ENCODE measurements at regions not wholly inside any gene's neighbourhood (a gene's known extent, or its start where the extent isn't known, plus 50 kb on each side); places are given as distances from the start of the nearest gene placed in this dataset.
A peak's percentile ranks its signal among the peaks of the same experiment; 100 is the strongest.
"Not testable (repeated sequence)": the region's sequence is repeated elsewhere in the genome, so short reads cannot be mapped to it uniquely, and the experiment has no call there.

DNA sequence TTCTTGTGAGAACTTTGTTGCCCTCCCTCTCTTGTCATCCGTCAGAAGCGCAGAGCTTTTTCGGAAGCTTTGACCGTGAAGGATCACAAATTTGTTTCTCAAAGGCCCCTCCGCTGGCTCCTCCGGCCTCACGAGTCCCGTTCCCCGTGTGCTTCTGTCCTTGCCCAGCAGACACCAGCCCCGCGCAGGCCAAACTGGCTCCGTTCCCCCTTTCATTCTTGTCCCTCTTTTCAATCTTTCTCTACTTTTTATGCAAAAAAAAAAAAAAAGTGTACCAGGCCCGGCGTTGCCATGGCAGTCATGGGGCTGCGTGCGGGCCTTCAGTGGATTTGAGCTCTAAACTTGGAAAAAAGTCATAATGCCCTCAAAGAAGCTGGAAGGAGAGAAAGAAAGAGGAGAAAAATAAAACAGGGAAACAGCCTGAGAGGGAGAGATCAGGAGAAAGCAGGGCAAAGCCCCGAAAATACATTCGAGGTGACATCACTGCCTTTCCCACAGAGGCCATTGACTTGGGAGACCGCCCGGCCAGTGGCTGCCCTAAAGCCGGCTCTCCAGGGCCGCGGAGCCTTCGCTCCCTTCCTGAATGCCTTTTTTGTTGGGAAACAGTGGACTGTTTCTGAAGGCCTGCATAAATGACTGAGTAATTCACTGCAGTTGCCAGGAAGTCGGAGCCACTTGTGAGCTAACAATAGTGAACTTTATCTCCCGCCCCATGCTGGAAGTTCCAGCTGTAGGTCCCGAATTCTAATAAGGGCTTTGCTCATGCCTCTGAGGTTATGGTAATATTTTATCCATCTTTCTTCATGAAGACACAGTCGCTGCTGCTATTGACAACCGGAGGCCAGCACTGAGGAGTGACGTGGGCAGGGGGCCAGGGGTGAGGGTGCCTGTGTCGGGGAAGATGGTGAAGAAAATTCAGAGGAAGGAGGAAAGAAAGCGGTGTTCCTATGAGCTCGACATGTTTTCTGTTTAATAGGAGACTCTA is 670.9 kb downstream of the QKI start:
- intact Hi-C loops (cut with DNase I) = loop anchor here (5.0 kb wide), 1 partner anchor 98 kb away; no protein-coding TSS in a partner anchor
- DNase-seq (ENCODE audit: missing footprints) (peak; percentile 93), ATAC-seq (peak; percentile 98)

DNA sequence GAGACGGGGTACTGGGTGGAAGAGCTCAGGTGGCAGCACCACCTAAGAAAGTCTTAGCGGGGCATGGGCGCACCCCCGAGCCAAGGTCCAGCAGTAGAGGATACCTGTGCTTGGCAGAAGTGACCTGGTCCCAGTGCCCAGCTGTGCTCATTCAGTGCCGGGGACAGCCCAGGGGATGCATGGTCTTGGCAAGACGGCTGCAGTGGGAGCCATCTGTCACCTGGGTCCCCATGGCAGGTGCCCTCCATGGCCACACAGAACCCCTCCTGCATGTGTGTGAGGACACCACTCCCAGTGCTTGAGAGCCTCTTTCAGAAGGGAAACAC is 664.7 kb downstream of the QKI start:
- ATAC-seq (no peak), DNase-seq (ENCODE audit: missing footprints) (no peak)

DNA sequence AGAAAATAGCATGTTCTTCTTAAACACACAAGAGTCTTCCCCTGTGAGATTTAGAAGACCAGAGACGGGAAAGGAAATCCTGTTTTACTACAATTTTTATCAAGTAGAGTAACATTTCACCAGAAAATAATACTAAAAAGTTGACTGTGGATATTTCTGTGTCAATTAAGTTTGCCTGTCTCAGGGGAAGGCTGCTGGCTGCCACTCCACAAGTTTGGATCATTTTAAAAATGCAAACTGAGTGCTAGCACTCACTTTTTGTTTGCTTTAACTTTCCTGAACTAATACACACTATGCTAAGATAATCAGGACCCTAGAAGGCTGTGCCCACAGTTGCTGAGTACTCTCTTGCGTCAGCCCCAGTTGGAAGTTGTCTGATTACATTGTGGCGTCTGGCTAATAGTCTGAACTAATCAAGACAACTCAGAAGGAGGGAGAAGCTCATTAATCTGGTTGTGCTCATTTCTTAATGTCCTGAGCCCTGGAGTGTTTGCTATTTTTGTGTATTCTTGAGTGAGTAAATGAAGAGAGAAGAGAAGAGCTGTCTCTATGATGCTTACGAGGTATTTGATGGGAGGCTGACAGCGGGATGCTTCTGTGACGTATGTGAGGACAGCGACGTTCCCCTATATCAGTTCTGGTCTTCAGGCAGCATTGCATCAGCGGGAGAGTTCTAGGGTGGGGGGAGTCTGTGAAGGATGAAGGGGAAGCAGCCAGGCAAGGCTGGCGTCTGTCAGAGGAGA is 664.2 kb downstream of the QKI start:
- ATAC-seq (peak; percentile 65), DNase-seq (ENCODE audit: missing footprints) (no peak)
- intact Hi-C loops (cut with DNase I) = no loop called here

More for the DNA sequence above, 664.7 kb downstream of the QKI start:
- intact Hi-C loops (cut with DNase I) = no loop called here

DNA sequence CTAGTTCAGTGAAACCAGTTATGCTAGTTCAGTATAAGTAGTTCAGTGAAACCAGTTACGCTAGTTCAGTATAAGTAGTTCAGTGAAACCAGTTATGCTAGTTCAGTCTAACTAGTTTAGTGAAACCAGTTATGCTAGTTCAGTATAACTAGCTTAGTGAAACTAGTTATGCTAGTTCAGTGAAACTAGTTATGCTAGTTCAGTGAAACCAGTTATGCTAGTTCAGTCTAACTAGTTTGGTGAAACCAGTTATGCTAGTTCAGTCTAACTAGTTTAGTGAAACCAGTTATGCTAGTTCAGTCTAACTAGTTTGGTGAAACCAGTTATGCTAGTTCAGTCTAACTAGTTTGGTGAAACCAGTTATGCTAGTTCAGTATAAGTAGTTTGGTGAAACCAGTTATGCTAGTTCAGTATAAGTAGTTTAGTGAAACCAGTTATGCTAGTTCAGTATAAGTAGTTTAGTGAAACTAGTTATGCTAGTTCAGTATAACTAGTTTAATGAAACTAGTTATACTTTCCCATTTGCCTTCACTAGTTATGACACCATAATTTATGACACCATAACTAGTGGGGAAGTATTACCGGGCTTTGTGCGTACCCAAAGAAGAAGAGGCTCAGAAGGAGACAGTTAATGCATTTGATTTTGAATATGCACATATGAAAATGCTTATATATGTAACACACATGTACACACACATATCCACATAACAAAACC is 662.5 kb downstream of the QKI start:
- intact Hi-C loops (cut with DNase I); ATAC-seq; DNase-seq (ENCODE audit: missing footprints): not testable (repeated sequence)

DNA sequence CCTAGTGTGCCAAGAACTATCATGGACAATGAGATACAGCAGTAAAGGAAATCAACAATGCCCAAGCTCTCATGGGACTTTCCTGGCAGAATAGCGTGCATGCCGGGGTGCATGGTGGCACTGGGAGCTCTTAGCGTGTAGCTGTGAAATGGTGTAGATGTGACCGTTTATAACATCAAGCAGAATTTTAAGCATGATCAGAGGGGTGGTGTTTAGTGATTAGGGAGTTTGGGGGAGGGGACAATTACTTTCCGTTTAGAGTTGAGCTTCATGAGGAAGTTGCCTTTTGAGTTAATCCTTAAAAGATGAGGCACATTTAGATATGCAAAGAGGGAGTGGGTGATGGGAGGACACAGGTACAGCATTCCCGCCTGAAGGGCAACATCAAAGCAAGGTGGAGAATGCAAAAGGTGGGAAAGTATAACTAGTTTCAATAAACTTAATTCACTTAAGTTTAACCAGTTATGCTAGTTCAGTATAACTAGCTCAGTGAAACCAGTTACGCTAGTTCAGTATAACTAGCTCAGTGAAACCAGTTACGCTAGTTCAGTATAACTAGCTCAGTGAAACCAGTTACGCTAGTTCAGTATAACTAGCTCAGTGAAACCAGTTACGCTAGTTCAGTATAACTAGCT is 661.6 kb downstream of the QKI start:
- ATAC-seq = no peak
- no peak for DNase-seq (ENCODE audit: missing footprints)
- intact Hi-C loops (cut with DNase I) = no loop called here

DNA sequence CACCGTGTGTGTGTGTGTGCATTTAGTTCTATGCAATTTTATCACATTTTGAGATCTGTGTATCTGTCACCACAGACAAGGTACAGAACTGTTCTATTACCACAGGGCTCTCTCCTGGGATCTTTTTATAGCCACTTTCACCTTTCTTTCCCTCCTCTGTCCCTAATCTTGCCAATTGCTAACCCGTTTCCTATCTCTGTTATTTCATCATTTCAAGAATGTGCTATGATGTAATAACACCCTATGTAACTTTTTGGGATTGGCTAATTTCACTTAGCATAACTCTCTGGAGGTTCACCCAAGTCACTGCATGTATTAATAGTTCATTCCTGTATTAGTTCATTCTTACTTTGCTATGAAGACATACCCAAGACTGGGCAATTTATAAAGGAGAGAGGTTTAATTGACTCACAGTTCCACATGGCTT is 657.7 kb downstream of the QKI start:
- intact Hi-C loops (cut with DNase I) = no loop called here
- DNase-seq (ENCODE audit: missing footprints) (no peak), ATAC-seq (no peak)

DNA sequence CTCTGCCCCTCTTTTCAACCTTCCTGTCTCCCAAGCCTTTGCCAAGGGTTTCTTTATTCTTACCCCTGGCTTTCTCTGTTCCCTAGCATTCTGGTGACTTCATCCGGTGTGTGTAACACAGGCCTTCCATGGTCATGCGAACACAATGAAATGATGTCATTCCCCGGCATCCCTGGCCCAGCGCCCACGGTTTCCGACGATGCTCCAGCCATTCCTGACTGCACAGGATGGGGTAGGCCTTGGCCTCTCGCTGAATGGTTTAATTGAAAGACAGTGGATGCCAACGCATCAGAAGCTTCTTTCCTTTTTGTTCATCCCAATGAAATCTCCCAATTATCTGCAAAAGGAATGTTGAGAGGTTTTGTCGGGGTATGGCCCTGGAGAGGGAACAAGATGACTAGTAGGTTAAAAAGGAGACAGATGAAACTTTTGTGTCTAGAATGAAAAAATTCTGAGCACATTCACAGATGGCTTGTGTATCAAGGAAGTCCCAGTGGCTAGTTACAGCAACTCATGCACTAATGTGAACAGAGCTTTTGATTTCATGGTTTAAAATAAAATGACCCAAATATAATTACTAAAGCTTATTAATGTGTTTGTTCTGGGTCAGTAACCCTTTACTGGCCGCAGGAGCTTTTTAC is 655.0 kb downstream of the QKI start:
- ATAC-seq = peak; percentile 75
- intact Hi-C loops (cut with DNase I) = no loop called here
- peak; percentile 74 for DNase-seq (ENCODE audit: missing footprints)

DNA sequence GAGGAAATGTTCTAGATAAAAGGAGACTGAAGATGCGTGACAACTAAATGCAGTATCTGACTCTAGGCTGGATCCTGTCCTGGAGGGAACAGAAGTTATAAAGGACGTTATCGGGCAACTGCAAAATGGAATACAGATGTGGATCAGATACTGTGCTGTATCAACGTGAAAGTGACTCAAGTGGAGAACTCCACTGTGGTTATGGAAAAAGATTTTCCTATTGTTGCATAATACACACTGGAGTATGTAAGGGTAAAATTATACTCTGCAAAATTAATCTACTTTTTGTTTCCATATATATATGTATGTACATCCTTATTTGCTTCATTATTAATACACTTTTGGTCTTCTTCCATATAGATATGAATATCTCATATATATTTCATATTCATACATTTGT is 654.0 kb downstream of the QKI start:
- intact Hi-C loops (cut with DNase I) = no loop called here
- ATAC-seq (no peak), DNase-seq (ENCODE audit: missing footprints) (no peak)

DNA sequence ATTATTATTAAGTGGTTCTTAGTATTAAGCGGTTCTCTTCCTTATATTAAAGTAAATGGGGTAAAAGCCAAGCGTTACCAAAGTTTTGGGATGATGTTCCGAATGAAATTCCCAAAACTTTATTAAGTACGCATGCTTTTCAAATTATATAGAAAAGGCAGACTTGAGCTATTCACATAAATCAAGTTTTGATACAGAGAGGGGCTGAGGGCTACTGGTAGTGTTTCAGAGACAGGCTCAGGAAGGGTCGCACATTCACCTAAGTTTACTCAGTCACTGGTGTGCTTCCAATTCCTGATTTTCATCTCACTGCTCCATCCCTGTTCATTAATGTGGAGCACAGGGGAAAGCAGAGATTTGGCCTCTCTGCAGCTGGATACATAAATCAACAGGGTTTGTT is 652.2 kb downstream of the QKI start:
- intact Hi-C loops (cut with DNase I) = no loop called here
- ATAC-seq (no peak), DNase-seq (ENCODE audit: missing footprints) (no peak)

DNA sequence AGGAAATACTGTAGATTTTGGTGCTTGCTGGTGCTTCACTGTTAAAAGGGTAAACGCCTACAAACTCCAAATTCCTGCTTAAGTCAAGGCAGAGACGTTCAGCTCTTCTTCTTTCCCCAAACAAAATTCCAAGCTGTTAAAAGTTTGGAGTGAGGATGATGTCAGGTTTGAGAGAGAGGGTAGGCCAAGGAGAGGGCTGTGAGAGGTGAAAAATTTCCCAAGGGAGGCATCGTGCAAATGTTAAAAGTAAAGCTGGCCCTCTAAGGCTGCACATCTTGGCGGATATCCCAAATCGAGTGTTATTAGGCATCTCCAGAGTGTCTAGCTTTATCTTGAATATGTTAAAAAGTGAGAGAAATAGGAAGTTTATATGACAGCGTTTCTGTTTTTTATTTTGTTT is 651.8 kb downstream of the QKI start:
- no peak for DNase-seq (ENCODE audit: missing footprints)
- intact Hi-C loops (cut with DNase I) = no loop called here
- ATAC-seq = peak; percentile 40

DNA sequence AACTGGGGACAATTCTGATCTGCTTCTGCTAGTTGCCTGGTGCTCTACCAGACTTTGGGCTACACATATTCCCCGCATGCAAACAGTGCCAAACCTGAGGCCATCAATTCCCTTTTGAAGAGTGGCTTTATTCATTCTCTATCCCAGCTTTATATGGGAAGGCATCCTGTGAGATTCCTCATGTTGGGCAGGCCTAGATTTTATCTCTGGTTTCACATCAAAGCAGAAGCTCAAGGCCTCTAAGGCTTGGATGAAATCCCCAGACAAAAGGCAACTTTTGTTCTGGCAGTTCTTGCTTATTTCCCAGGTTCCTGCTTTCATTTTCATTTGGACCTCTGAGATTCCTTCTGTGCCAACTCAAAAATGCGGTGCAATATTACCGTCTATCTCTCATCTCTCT is 648.8 kb downstream of the QKI start:
- ATAC-seq (no peak), DNase-seq (ENCODE audit: missing footprints) (no peak)
- intact Hi-C loops (cut with DNase I) = no loop called here

DNA sequence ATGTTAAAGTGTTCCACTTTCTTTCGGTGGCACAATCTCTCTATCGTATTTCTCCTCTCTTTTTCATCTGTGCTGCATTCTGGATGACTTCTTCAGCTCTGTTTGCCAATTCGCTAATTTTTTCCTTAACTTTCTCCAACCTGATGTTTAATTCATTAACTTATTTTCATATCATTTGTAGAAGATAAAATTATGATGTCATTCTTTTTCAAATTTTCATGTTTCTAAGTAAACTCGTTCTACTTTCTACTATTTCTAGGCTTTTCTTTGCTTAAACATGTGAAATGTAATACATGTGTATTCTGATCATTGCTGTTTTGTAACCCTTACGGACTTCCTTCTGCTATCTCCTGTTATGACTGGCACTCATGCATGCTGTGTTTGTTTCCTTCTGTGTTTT is 648.4 kb downstream of the QKI start:
- intact Hi-C loops (cut with DNase I) = no loop called here
- ATAC-seq = no peak
- no peak for DNase-seq (ENCODE audit: missing footprints)

DNA sequence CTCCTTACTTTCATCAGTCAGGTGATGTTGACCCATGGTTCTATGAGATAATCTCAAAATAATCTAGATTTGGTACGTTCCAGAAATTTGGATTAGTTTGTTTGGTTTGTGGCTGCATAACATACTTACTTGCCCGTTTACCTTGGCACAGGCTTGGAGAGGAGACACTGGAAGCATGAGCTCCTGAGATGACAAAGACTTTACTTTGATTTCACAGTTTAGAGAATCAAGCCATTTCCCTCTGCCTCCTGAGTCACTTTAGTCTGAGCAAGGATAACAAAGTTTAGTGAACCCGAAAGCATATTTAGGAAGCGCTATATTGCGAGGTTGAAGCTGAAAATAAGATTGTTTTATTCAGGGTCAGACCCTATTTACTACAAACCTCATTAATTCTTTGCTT is 643.4 kb downstream of the QKI start:
- intact Hi-C loops (cut with DNase I) = no loop called here
- ATAC-seq = no peak
- no peak for DNase-seq (ENCODE audit: missing footprints)

DNA sequence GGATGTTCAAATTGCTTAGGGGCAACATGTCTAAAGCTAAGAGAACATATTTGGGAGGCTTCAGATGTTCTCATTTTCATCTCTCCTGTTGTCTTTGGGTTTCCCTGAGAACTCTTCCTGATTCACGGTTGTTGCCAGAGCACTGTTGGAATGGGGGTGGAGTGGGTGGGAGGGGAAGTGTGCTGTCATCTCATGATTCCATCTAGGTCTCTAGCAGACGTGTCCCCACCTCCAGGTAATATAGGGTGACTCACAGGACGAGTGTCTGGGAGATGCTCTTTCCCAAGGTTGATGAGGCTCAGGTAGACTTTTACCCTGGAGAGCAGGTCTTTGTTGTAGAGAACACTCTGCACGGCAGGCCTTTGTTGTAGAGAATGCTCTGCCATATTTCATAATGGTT is 636.9 kb downstream of the QKI start:
- no peak for ATAC-seq
- DNase-seq (ENCODE audit: missing footprints) = no peak
- intact Hi-C loops (cut with DNase I) = no loop called here

DNA sequence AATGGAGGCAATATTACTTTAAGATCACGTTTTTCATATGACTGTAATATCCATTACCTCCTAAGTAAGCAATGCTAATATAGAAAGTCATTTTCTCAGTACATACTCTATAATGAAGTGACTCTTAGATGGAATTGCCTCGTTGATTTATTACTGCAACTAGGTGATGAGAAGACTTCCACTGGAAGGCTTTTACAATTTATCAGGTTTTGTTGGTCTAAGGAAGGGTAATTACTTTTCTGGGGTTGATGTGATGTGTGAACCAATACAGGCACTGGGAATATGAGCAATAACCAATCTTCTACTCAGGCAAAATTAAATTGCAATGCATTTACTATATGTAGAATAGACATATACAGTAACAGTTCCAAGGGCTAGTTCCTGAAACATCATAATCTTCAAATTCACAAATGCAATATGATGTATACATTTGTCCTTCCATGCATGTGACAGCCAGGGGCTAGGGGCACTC is 635.0 kb downstream of the QKI start:
- no peak for ATAC-seq
- intact Hi-C loops (cut with DNase I) = no loop called here
- no peak for DNase-seq (ENCODE audit: missing footprints)

DNA sequence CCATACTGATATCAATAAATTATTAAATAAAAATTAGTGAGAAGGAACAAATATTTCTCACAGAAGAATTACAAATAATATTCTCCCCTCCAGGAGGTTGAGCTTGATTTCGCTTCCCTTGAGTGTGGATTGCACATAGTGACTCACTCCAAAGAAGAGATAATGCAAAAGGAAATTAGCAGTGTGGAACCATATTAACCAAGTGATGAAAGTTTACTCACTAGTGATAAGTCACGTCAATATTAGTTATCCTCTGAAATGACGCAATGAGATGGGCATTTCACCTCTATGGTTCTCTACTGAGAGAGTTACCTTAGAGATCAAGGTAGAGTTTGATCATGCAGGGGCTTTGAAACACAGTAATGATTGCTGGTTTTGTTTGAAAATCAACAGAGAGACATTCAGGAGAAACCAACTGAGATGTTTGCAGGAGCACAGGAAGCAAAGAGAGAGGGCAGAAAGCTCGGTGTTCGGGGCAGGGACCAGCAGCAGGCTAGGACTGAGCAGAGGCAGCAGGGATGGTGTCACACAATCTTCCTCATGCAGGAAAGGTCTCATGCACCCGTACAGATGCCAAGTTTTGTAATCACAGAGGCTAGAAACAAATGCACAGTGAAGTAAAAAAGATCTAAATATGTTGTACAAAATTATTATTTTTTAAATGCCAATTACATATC is 634.5 kb downstream of the QKI start:
- ATAC-seq (no peak), DNase-seq (ENCODE audit: missing footprints) (no peak)
- intact Hi-C loops (cut with DNase I) = no loop called here

DNA sequence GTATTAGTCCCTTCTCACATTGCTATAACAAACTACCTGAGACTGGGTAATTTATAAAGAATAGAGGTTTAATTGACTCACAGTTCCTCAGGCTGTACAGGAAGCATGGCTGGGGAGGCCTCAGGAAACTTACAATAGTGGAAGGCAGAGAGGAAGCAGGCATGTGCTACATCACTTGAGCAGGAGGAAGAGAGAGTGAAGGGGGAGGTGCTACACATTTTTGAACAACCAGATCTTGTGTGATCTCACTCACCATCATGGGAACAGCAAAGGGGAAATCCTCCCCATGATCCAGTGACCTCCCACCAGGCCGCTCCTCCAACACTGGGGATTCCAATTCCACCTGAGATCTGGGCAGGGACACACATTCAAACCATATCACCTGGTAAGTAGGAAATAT is 630.6 kb downstream of the QKI start:
- intact Hi-C loops (cut with DNase I) = no loop called here
- ATAC-seq = no peak
- DNase-seq (ENCODE audit: missing footprints) = no peak

DNA sequence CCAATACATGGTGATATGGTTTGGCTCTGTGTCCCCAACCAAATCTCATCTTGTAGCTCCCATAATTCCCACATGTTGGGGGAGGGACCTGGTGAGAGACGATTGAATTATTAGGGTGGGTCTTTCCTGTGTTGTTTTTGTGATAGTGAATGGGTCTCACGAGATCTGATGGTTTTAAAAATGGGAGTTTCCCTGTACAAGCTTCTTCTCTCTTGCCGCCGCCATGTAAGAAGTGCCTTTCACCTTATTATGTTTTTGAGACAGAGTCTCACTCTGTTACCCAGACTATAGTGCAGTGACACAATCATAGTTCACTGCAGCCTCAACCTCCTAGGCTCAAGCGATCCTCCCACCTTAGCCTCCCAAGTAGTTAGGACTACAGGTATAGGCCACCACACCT is 629.1 kb downstream of the QKI start:
- DNase-seq (ENCODE audit: missing footprints); intact Hi-C loops (cut with DNase I); ATAC-seq: not testable (repeated sequence)
